ENCODE measurements at regions not wholly inside any gene's neighbourhood (a gene's known extent, or its start where the extent isn't known, plus 50 kb on each side); places are given as distances from the start of the nearest gene placed in this dataset.
"Not testable (repeated sequence)": the region's sequence is repeated elsewhere in the genome, so short reads cannot be mapped to it uniquely, and the experiment has no call there.

GRCh38 chr3:18987862-18988447 is 160.4 kb upstream of the KCNH8 start:
- peak; percentile 3 for DNase-seq

- no peak for DNase-seq
Observed at GRCh38 chr3:18987070-18987469, 161.2 kb upstream of the KCNH8 start.

GRCh38 chr3:18982920-18983319 is 165.4 kb upstream of the KCNH8 start:
- DNase-seq: no peak

- DNase-seq: not testable (repeated sequence)
Observed at GRCh38 chr3:18976102-18976501, 172.2 kb upstream of the KCNH8 start.

- DNase-seq: no peak
Observed at GRCh38 chr3:18968120-18968519, 180.2 kb upstream of the KCNH8 start.

DNA sequence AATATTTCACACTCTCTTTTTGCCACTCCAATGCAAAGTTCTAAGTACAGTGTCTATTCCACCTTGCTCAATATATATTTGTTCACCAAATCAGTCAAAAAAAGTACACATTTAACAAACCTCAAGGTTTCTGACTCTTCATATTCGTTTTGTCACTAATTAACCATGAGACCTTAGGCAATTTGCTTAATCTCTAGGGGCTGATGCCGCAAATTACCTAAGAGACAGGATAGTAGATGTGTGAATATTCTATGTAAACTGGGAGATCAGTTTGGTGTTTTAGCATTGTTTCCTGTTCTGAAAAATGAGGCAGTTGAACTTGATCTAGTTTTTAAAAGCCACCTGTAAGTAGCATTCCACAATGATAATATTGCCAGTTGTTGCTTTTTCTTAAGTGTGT is 182.5 kb upstream of the KCNH8 start:
- DNase-seq: no peak

DNA sequence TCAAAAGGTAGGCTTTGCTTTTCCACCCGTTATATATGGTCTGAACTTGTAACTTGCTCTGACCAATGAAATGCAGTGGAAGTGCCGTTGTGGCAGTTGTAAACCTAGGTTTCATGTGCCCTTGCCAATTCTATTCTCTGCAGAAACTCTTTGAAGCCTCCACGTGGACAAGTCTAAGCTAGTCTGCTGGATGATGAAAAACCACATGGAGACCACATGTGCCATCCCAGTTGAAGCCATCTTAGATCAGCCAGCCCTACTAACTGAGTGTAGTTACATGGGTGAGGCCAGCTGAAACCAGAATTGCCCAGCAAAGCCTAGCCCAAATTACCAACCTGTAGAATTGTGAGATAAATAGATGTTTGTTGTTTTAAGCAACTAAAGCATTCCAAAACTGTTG is 183.7 kb upstream of the KCNH8 start:
- DNase-seq: no peak

DNA sequence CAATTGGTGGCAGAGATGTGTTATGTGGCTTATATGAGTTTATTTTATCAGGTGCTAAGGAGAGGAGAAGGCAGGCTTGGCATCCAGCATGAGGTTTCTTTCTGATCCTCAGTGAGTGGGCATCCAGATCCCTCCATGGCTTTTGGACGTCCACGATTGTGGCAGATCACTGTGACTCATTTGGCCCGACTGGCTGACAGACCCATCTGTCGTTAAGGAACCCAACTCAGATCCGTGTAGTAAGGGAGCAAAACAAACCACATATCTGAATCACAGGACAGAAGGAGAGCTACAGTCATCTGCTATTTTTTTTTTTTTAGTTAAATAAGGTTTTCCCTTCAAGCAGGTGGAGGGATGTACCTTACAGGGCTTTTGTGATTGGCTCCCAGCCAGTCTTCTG is 197.0 kb upstream of the KCNH8 start:
- DNase-seq: no peak

DNA sequence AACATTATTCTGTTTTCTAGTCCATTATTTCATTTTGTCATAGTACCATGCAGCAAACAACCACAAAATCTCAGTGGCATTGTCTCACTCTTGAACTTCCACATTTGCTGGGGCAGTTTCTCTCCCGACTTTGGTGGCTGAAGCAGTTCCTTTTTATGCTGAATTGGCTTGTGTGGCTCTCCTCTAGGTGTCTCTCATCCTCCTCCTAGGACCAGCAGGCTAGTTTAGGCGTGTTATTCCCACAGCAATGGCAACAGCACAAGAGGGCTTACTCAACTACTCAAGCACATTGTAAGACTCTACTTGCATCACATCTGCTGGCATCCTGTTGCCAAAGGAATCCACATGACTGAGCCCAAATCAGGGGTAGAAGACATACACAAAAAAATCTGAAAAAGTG is 201.8 kb upstream of the KCNH8 start:
- no peak for DNase-seq

DNA sequence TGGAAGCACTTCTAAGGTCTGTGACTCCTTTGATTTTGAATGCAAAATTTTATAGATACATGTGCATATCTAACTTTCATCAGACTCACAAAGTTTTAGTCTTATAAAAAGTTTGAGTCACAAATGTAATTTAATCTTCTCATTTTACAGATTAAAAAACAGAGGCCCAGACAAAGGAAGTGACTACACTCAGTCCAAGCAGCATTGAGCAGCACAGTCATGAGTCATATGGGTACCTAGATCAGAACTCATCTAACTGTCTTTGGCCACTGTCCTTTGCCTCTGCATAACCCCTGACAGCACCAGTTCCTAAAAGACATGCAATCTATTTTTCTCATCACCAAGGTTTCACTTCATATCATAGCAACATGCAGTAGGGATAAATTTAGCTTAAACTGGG is 210.7 kb upstream of the KCNH8 start:
- no peak for DNase-seq

- DNase-seq: no peak
Observed at GRCh38 chr3:18919158-18919557, 229.2 kb upstream of the KCNH8 start.

- no peak for DNase-seq
Observed at GRCh38 chr3:18917923-18918322, 230.4 kb upstream of the KCNH8 start.

DNA sequence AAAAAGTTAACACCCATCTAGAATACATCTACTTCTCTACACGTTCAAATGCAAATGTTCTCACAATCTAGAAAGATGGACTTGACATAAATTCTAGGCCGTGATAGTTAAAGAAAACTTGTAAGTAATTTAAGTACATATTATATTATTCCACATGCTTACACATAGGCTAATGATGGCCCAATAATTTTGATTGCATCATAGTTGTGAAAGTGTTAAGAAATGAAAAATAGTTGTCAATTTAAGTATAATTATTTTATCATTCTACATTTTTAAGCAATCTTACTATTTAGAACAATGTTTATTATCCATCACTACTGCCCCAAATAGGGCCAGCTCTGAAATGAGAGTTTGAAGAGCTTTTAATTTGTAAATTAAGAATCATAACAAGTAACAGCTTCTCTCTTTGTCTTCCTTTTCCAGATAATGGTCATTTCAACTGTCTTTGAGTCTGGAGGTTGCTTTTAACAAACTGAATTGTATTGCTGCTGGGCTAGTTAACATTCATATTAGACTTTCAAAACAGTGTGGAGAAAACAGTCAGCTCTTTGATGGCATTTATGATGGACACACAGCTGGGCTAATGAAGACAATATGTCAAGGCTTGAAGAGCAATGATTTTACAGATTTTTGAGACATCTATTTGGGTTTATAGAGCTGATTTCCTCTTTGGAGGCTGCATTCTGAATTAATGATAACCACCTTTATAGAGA is 246.1 kb upstream of the KCNH8 start:
- DNase-seq: no peak

GRCh38 chr3:18901571-18901970 is 246.7 kb upstream of the KCNH8 start:
- no peak for DNase-seq

DNA sequence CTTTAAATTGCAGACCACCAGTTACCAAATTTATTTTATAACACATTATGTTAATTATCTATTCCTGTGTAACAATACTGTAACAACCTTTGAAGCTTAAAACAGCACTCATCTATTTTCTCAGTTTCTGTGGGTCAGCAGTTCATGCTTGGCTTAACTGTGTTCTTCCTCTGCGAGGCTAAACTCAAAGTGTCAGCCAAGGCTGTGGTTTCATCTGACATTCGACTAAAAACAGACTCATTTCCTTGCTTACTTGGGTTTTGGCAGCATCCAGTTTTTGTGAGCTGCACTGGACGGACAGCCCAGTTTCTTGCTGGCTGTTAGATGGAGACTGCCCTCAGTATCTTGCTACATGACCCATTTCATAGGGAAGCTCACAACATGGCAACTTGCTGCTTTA is 247.3 kb upstream of the KCNH8 start:
- peak; percentile 6 for DNase-seq

GRCh38 chr3:18898911-18899310 is 249.4 kb upstream of the KCNH8 start:
- DNase-seq: no peak

- DNase-seq: no peak
Observed at GRCh38 chr3:18892756-18893155, 255.6 kb upstream of the KCNH8 start.

GRCh38 chr3:18892047-18892446 is 256.3 kb upstream of the KCNH8 start:
- DNase-seq: no peak

DNA sequence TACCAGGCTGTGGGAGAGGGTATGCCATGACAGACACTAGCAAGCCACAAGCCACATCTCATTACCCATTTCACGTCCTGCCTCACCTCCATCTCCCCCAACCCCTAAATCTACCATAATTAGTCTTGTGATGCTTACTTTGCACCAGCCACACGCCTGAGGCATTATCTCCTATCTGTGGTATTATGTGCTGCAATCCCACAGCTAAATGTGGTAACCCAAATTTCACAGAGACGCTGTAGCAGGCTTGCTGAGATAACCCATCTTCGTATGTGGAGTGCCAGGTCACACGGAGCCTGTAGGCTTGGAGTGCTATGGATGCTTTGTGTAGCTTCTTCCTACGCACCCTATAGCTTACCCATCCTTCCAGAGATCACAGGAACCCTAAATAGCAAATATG is 256.7 kb upstream of the KCNH8 start:
- DNase-seq: no peak

DNA sequence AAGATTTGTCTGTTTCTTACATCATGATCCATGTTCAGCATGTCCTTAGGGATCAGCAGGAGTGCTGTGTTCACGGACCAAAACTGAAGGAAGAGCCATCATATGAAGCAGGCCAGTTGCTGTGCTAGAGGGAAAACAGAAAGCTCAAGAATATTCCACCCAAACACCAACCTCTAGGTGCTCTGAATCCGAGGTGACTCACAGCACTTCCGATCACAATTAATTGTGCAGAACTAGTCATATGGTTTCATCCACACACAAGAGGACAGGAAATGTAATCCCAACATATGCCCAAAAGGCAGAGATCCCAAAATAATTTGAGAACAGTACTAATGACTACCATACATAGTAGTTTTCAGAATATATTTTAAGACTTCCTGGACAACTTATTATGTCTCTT is 257.9 kb upstream of the KCNH8 start:
- DNase-seq: no peak

DNA sequence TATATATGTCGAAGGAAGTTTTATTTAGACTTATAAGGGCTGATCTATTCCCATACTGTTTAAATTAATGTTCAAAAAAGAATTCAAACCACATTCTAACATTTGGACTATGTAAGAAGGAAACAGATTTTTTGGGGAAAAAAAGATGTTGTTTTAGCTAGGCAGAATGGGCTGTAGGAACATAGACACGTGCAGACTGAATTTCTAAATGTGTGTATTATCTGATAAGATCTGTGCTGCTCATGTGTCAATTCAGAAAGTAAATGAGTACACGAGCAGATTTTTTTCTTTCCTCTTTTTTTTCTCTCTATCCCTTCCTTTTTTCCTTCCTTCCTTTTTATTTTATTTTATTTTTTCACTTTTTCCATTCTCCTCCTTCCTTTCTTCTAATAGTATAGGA is 259.5 kb upstream of the KCNH8 start:
- DNase-seq: no peak

GRCh38 chr3:18888370-18888769 is 259.9 kb upstream of the KCNH8 start:
- no peak for DNase-seq

DNA sequence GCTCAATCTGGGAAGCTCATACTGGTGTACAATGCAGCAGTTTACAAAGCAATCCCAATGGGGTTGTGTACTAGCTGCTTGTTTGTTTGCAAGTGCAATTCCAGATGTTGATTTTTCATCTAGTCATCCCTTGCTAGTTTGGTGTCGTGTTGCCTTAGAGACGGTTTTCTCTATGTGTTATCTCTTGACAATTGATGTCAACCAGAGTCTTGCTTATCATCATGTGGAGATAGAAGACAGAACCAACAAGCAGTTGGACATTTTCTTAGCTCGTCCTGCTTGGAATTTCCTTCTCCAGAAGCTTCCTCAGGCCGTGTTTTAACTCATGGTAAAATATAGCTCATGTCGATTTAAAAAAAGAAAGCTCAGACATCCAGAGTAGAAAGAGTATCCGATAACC is 262.0 kb upstream of the KCNH8 start:
- no peak for DNase-seq

GRCh38 chr3:18885612-18886011 is 262.7 kb upstream of the KCNH8 start:
- no peak for DNase-seq

- DNase-seq: no peak
Observed at GRCh38 chr3:18883571-18883970, 264.7 kb upstream of the KCNH8 start.

All from retina (tissue), 1 donor.